DOHH2 (cell line): ENCODE measurements at regions not wholly inside any gene's neighbourhood (a gene's known extent, or its start where the extent isn't known, plus 50 kb on each side); places are given as distances from the start of the nearest gene placed in this dataset.

Experiments used
- H3F3A ChIP-seq: fragments of 200-600 bp; sonication (generic), shearing (Covaris generic); 2 replicates; pipeline ENCODE4 v1.6.0; 2016; ENCODE audit warnings: antibody characterized with exemption, mild to moderate bottlenecking; ENCODE audit not compliant: control insufficient read depth, insufficient read depth
- H3K27ac ChIP-seq: fragments of 200-600 bp; sonication (generic); 2 replicates; pipeline ENCODE4 v1.5.1; 2014; ENCODE audit warnings: low read depth, mild to moderate bottlenecking, low read length, moderate library complexity
- H3K27me3 ChIP-seq: fragments of 200-600 bp; sonication (generic); 2 replicates; pipeline ENCODE4 v1.6.1; 2014; ENCODE audit warnings: mild to moderate bottlenecking, low read length, mixed read lengths; ENCODE audit not compliant: control insufficient read depth
- H3K36me3 ChIP-seq: fragments of 200-600 bp; sonication (generic); 2 replicates; pipeline ENCODE4 v1.6.1; 2014; ENCODE audit warnings: mild to moderate bottlenecking, low read length, moderate library complexity, mixed read lengths; ENCODE audit not compliant: control insufficient read depth
- H3K4me1 ChIP-seq: fragments of 200-600 bp; sonication (generic); 2 replicates; pipeline ENCODE4 v1.6.1; 2014; ENCODE audit warnings: mild to moderate bottlenecking, low read length, mixed read lengths; ENCODE audit not compliant: control insufficient read depth
- H3K4me2 ChIP-seq: fragments of 200-600 bp; sonication (generic); 2 replicates; pipeline ENCODE4 v1.6.0; 2014; ENCODE audit warnings: mild to moderate bottlenecking, low read length, moderate library complexity
- H3K4me3 ChIP-seq: fragments of 200-600 bp; sonication (generic); 2 replicates; pipeline ENCODE4 v1.5.1; 2014; ENCODE audit warnings: mild to moderate bottlenecking, low read length, mixed read lengths
- H3K79me2 ChIP-seq: fragments of 200-600 bp; sonication (generic); 2 replicates; pipeline ENCODE4 v1.6.1; 2014; ENCODE audit warnings: mild to moderate bottlenecking, low read length, mixed read lengths; ENCODE audit not compliant: control insufficient read depth
- H3K9me2 ChIP-seq: fragments of 200-600 bp; sonication (generic); replicated peaks from 2 replicates; pipeline ENCODE4 v1.6.1; 2014; ENCODE audit warnings: mild to moderate bottlenecking, low read length, mixed read lengths; ENCODE audit not compliant: control insufficient read depth
- H3K9me3 ChIP-seq: fragments of 200-600 bp; sonication (generic); 2 replicates; pipeline ENCODE4 v1.6.1; 2014; ENCODE audit warnings: antibody characterized with exemption, low read length, mixed read lengths; ENCODE audit not compliant: control insufficient read depth, insufficient read depth
- H4K20me1 ChIP-seq: fragments of 200-600 bp; sonication (generic); 2 replicates; pipeline ENCODE4 v1.6.0; 2014; ENCODE audit warnings: low read depth, mild to moderate bottlenecking, antibody characterized with exemption, low read length, moderate library complexity; ENCODE audit not compliant: control insufficient read depth, insufficient read depth
- CTCF ChIP-seq: fragments of 200-600 bp; sonication (generic); IDR thresholded peaks from one replicate; pipeline ENCODE4 v1.5.1; 2014; ENCODE audit warnings: antibody characterized with exemption, mild to moderate bottlenecking, low read depth, low read length; ENCODE audit not compliant: poor library complexity, severe bottlenecking
- EZH2phosphoT487 ChIP-seq: fragments of 200-600 bp; sonication (generic); IDR thresholded peaks from 2 replicates; pipeline ENCODE4 v1.6.1; 2017; ENCODE audit warnings: borderline replicate concordance, mild to moderate bottlenecking, antibody characterized with exemption, low read length, moderate library complexity, mixed read lengths

GRCh38 chr1:81158592-81158991, 642.1 kb upstream of the ADGRL2 start:
- no peaks in the 10 kb centered on the region for H3F3A ChIP-seq
- H3K4me3 ChIP-seq, result no peak overlapping the region
- no peaks in the 10 kb centered on the region for H3K79me2 ChIP-seq
- no peaks in the 10 kb centered on the region for H3K4me1 ChIP-seq
- H3K9me2 ChIP-seq, result no peaks in the 10 kb centered on the region
- H3K36me3 ChIP-seq, result no peaks in the 10 kb centered on the region
- H3K9me3 ChIP-seq, result no peaks in the 10 kb centered on the region; the same call in 1 of the 2 replicates
- no peak overlapping the region for H3K27ac ChIP-seq
- no peak for TF ChIP-seq EZH2phosphoT487
- TF ChIP-seq CTCF, result no peak
- H3K4me2 ChIP-seq, result no peak overlapping the region
- no peaks in the 10 kb centered on the region for H3K27me3 ChIP-seq
- H4K20me1 ChIP-seq, result no peaks in the 10 kb centered on the region

GRCh38 chr1:81157686-81158085, 643.0 kb upstream of the ADGRL2 start:
- Histone ChIP-seq H3K4me2 (no peak overlapping the region), H4K20me1 (no peaks in the 10 kb centered on the region), H3F3A (no peaks in the 10 kb centered on the region), H3K79me2 (no peaks in the 10 kb centered on the region), H3K4me3 (no peak overlapping the region), H3K9me3 (no peaks in the 10 kb centered on the region; the same call in 1 of the 2 replicates), H3K27me3 (no peaks in the 10 kb centered on the region), H3K9me2 (no peaks in the 10 kb centered on the region), H3K27ac (no peak overlapping the region), H3K36me3 (no peaks in the 10 kb centered on the region), H3K4me1 (no peaks in the 10 kb centered on the region)
- TF ChIP-seq EZH2phosphoT487 (no peak), CTCF (no peak)

GRCh38 chr1:81156887-81157286, 643.8 kb upstream of the ADGRL2 start:
- TF ChIP-seq CTCF, result no peak
- TF ChIP-seq EZH2phosphoT487, result no peak
- no peak overlapping the region for H3K4me2 ChIP-seq

More at GRCh38 chr1:81156887-81157286, 643.8 kb upstream of the ADGRL2 start:
- H3K27me3 ChIP-seq, result no peaks in the 10 kb centered on the region
- no peak overlapping the region for H3K4me3 ChIP-seq
- no peaks in the 10 kb centered on the region for H3K36me3 ChIP-seq
- no peaks in the 10 kb centered on the region for H3K79me2 ChIP-seq
- no peak overlapping the region for H3K27ac ChIP-seq
- H3K4me1 ChIP-seq, result no peaks in the 10 kb centered on the region
- H3K9me3 ChIP-seq, result no peaks in the 10 kb centered on the region; the same call in 1 of the 2 replicates
- no peaks in the 10 kb centered on the region for H3K9me2 ChIP-seq
- H3F3A ChIP-seq, result no peaks in the 10 kb centered on the region
- H4K20me1 ChIP-seq, result no peaks in the 10 kb centered on the region
